GM12801 (cell line): ENCODE measurements at regions not wholly inside any gene's neighbourhood (a gene's known extent, or its start where the extent isn't known, plus 50 kb on each side); places are given as distances from the start of the nearest gene placed in this dataset.

ENCODE experiments used
- TF ChIP-seq, protein P1 (sequence below): IDR thresholded peaks from one replicate; pipeline ENCODE4 v1.5.1; 2011; ENCODE audit warnings: control low read depth; ENCODE audit not compliant: insufficient read length; ENCODE audit errors: extremely low read depth

DNA sequence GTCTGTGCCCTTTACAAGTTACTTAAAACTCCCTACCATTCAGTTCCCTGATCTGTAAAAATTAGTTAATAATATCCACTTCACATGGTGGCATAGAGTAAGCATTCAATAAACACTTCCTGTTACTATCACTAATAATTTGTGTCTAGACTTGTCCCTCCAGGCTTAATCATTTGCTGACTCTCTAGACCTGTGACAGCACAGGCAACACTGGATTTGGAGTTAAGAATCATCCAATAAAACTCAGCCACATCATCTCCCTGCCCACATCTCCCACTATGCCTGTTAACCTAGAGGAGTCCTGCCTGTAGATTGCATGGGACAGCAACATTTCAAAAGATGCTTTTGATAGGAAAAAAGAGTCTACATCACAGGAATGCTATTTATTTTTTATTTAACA is 564.6 kb downstream of the MFSD1 start:
- TF ChIP-seq, protein P1, sequence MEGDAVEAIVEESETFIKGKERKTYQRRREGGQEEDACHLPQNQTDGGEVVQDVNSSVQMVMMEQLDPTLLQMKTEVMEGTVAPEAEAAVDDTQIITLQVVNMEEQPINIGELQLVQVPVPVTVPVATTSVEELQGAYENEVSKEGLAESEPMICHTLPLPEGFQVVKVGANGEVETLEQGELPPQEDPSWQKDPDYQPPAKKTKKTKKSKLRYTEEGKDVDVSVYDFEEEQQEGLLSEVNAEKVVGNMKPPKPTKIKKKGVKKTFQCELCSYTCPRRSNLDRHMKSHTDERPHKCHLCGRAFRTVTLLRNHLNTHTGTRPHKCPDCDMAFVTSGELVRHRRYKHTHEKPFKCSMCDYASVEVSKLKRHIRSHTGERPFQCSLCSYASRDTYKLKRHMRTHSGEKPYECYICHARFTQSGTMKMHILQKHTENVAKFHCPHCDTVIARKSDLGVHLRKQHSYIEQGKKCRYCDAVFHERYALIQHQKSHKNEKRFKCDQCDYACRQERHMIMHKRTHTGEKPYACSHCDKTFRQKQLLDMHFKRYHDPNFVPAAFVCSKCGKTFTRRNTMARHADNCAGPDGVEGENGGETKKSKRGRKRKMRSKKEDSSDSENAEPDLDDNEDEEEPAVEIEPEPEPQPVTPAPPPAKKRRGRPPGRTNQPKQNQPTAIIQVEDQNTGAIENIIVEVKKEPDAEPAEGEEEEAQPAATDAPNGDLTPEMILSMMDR, result no peak

DNA sequence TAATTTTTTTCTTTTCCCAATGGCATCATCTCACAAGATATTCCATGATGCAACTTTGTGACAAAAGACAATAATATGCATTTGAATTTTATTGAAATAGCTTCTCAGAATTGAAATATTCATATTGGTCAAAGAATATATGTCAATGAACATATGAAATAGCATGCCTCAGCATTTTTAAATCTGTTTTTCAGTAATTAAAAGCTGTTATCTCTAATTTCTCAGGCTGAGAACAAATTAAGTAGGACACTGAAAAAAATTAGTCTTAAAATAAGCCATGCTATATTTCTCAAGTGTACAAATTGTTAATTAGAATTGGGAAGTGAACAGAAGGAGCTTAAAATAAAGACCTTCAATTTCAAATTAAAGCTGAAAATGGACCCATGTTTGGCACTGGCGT is 570.1 kb downstream of the MFSD1 start:
- TF ChIP-seq, protein P1, result no peak

DNA sequence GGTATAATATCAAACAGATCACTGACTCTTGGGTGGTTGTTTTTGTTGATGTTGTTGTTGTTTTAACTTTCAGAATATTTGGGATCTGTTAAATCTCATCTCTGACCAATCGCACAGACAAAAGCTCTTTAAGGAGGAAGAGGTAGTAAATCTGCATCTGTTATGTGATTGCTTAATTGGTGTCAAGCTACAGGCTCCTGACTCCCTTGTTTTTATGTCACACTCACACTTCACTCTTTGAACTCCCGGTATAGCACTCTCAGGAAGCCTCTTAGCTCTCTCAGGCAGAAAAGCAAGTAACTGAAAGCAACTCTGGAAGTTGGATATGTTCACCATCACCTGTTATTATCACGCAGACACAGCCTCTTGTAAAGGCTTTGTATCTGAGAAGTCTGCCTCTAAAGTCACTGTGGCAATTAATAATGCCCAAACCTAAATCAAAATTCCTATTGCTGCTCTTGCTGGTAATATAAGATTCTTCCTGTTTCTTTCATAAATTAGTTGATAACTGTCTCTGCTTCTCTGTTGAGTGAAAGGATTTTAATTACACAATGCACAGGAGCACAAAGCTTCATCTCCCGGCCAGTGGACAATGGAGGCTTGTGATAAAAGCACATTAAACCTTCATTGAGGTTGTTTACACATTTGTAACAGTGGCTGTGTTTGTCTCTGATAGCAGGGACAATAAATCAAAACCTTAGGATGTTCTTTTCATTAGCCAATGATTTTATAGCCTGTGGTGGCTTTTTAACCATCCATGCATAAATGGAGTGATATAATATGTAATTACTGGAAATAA is 576.7 kb downstream of the MFSD1 start:
- TF ChIP-seq, protein P1, result no peak

DNA sequence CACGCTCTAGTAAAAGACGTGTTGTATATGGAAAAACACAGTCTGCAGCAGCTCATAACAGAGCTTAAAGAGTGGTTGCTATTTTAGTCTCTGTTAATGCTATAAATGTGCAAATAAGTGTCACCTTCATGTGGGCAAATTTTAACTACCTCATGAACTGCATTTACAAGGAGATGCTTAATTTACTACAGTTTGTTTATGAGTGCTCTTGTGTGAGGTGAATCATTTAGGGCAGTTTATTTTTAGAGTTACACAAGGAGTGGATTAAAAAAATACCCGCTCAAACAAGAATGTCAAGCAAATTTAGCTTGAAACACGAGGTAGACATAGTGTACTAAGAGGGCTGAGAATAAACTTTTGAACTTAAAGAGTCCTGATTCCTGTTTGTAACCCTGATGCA is 579.0 kb downstream of the MFSD1 start:
- TF ChIP-seq, protein P1, result no peak

DNA sequence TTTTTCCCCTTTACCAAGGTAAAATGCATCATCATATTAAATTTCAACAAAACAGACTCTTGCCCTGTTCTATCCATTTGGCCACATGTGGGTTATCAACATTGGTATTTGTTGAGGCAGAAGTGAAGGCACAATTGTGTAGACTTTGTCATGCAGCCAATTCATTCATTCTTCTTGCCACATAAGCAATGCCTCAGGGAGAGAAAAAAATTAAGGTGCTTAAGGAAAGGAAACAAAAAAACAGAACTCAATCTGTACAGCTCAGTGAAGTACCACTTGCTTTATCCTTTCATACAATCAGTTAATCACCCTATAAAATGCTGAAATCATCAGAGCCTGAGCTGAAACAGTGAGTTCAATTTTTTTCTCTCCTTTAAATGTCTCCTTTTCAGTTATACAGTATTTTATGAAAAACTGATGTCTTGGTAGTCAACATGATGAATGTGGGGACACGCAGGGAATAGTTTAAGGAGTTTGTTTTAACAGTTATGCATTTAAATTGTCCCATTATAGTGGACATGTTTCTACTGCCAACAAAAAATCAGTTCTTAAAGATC is 588.9 kb downstream of the MFSD1 start:
- TF ChIP-seq, protein P1, result no peak

DNA sequence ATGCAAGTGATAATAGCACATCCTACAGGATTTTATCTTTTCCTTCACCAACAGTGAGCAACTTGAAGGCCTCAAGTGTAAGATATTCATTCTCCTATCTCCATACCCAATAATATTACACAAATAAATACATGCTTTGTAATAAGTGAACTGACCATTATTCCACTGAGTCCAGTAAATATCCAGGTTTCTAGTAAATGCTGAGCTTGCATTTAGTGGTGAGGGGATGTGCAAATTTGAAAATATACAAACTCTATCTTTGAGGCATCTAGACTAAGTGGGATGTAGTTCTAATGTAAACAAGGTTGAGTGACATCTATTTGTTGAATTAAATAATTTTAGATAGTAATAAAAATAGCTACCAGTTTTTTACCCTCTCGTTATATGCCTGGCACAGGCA is 587.6 kb upstream of the IL12A start:
- TF ChIP-seq, protein P1, result no peak

DNA sequence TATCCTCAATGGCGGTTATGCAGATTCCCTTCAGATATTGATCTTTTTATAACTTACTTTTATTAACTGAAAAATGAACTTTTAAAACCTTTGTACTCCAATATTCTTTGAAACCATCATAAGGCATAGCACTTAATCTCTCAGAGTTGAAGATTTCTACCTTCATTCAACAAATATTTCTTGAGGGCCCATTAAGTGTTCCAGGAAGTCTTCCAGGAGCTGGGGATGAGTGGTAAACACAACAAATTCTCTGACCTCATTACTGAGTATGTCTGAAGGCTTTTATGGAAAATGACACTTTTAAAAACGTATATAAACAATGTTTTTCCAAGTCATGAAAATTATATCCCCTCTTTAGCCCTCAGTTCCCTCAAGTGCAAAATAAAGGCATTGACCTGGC is 575.3 kb upstream of the IL12A start:
- TF ChIP-seq, protein P1, result no peak
